OCI-LY7 (cell line): ENCODE measurements at regions not wholly inside any gene's neighbourhood (a gene's known extent, or its start where the extent isn't known, plus 50 kb on each side); places are given as distances from the start of the nearest gene placed in this dataset.

Experiments used
- EZH2phosphoT487 ChIP-seq: fragments of 200-600 bp; sonication (generic); IDR thresholded peaks from 2 replicates; pipeline ENCODE4 v1.6.1; 2018; ENCODE audit warnings: low read depth, borderline replicate concordance, mild to moderate bottlenecking, mixed run types, antibody characterized with exemption, low read length, moderate library complexity, mixed read lengths
- TF ChIP-seq, protein P1 (sequence below): fragments of 200-600 bp; sonication (generic); conservative IDR thresholded peaks from 2 replicates; pipeline ENCODE4 v1.5.1; 2014; ENCODE audit warnings: mild to moderate bottlenecking, antibody characterized with exemption, low read length, moderate library complexity, mixed read lengths

- TF ChIP-seq, protein P1, sequence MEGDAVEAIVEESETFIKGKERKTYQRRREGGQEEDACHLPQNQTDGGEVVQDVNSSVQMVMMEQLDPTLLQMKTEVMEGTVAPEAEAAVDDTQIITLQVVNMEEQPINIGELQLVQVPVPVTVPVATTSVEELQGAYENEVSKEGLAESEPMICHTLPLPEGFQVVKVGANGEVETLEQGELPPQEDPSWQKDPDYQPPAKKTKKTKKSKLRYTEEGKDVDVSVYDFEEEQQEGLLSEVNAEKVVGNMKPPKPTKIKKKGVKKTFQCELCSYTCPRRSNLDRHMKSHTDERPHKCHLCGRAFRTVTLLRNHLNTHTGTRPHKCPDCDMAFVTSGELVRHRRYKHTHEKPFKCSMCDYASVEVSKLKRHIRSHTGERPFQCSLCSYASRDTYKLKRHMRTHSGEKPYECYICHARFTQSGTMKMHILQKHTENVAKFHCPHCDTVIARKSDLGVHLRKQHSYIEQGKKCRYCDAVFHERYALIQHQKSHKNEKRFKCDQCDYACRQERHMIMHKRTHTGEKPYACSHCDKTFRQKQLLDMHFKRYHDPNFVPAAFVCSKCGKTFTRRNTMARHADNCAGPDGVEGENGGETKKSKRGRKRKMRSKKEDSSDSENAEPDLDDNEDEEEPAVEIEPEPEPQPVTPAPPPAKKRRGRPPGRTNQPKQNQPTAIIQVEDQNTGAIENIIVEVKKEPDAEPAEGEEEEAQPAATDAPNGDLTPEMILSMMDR, result no peak
- no peak for TF ChIP-seq EZH2phosphoT487
Observed at GRCh38 chr1:73820843-73821242, 377.1 kb downstream of the LRRIQ3 start.
